Small intestine (tissue), 7 donors: ENCODE measurements at regions not wholly inside any gene's neighbourhood (a gene's known extent, or its start where the extent isn't known, plus 50 kb on each side); places are given as distances from the start of the nearest gene placed in this dataset.

Experiments used
- DNase-seq, 2 donors: peaks; one replicate each; pipeline versions ENCODE4 v3.0.0 to v3.0.0-alpha.2; 2013
- FAIRE-seq: peaks from 2 replicates; lab custom pipeline; 2012; peaks lifted over from hg19 to GRCh38; lab: Jason Lieb, UNC
- H3K27ac ChIP-seq, 3 donors: one replicate each; pipeline ENCODE4 v1.5.1; 2013; ENCODE audit warnings: low read length in 2 of 3, mild to moderate bottlenecking in 2 of 3, control low read depth in 1 of 3, inconsistent platforms in 1 of 3, low read depth in 1 of 3, moderate library complexity in 1 of 3
- H3K27me3 ChIP-seq, 3 donors: one replicate each; pipeline ENCODE4 v1.6.1; 2013; ENCODE audit warnings: low read length in 3 of 3, inconsistent platforms in 1 of 3; ENCODE audit not compliant: control insufficient read depth in 3 of 3, insufficient read depth in 3 of 3
- H3K36me3 ChIP-seq, 3 donors: one replicate each; pipeline ENCODE4 v1.6.1; 2013; ENCODE audit warnings: low read length in 3 of 3, inconsistent platforms in 1 of 3, low read depth in 1 of 3, mild to moderate bottlenecking in 1 of 3, moderate library complexity in 1 of 3; ENCODE audit not compliant: control insufficient read depth in 3 of 3, insufficient read depth in 2 of 3
- H3K4me1 ChIP-seq, 3 donors: one replicate each; pipeline ENCODE4 v1.6.1; 2013; ENCODE audit warnings: low read length in 2 of 3, inconsistent platforms in 1 of 3, low read depth in 1 of 3, mild to moderate bottlenecking in 1 of 3, moderate library complexity in 1 of 3; ENCODE audit not compliant: control insufficient read depth in 3 of 3, insufficient read depth in 2 of 3
- H3K4me3 ChIP-seq, 3 donors: one replicate each; pipeline ENCODE4 v1.5.1; 2013; ENCODE audit warnings: low read length in 3 of 3, control low read depth in 1 of 3, inconsistent platforms in 1 of 3, low read depth in 1 of 3, mild to moderate bottlenecking in 1 of 3, moderate library complexity in 1 of 3
- H3K9me3 ChIP-seq, 2 donors: one replicate each; pipeline ENCODE4 v1.6.1; 2013; ENCODE audit warnings: low read depth in 1 of 2, low read length in 1 of 2; ENCODE audit not compliant: control insufficient read depth in 2 of 2, insufficient read depth in 1 of 2
- WGBS, 3 donors: extraction: QIAGEN DNeasy Blood & Tissue Kit; methylation state at CpG; one replicate each; pipeline ENCODE4 v1.1.7; 2013; 5-methylcytosine and 5-hydroxymethylcytosine counted together
- donor health status: healthy with polysubstance abuse.
- donor health status: control.
- donor health status: control.
- donor health status: Bipolar disorder and iron deficiency.
- donor health status: healthy.

DNA sequence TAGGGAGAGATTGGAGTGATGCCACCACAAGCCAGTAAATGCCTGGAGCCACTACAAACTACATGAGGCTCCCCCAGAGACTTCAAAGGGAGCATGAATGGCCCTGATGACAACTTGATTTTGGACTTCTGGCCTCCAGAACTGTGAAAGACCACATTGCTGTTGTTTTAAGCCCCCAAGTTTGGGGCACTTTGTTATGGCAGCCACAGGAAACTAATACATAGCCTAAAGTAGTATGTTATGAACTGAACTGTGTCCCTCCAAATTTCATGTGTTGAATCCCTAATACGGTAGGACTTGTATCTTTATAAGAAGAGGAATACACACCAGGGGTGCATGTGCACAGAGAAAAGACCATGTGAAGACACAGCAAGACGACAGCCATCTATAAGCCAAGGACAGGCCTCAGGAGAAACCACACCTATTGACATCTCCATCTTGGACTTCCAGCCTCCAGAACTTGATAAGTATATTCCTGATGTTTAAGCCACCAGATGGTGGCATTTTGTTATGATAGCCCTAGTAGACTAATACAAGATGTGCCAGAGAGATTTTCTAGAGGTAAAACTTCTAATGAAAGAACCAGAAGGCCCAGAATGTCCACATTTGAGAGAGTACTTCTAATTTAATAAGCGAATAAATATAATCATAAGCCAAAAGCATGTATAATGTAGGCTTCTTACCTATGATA is 127.1 kb upstream of the BMP4 start:
- DNase-seq, result no peak
- H3K27ac ChIP-seq, result no peak overlapping the region
- no peaks in the 10 kb centered on the region for H3K4me1 ChIP-seq
- no peak for FAIRE-seq
- no peak overlapping the region for H3K4me3 ChIP-seq
- no peaks in the 10 kb centered on the region for H3K36me3 ChIP-seq
- 86 to 96% (median 89%) methylated on average over 3 of the region's 3 CpGs for WGBS, 3 donors
- H3K9me3 ChIP-seq, result no peaks in the 10 kb centered on the region
- H3K27me3 ChIP-seq, result no peaks in the 10 kb centered on the region

DNA sequence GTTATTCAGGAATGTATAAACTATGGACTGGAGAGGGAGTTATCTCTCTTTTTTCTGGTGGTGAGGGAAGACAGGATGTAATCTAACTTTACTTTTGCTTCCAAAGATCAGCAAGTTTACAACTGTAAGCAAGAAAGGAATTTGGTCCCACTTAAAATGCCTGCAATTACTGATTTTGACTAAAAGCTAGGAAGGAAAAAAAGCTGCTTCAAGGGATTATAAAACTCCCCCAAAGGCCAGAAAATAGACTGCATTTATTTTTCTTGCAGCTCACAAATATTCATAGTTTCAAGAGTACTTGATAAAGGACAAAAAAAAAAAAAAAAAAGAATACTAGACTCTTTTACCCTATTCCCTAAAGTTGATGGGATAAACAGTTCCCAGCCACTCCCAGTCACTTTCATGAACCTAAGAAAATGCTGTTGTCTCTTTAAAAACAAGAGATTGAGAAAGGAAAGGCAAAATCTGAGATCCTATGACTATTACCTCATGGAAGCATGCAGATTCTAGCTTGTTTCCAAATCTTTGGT is 128.7 kb upstream of the BMP4 start:
- Histone ChIP-seq H3K27me3 (no peaks in the 10 kb centered on the region), H3K4me1 (no peaks in the 10 kb centered on the region), H3K4me3 (no peak overlapping the region), H3K9me3 (no peaks in the 10 kb centered on the region), H3K27ac (no peak overlapping the region), H3K36me3 (no peaks in the 10 kb centered on the region)
- FAIRE-seq, result no peak
- no peak for DNase-seq

DNA sequence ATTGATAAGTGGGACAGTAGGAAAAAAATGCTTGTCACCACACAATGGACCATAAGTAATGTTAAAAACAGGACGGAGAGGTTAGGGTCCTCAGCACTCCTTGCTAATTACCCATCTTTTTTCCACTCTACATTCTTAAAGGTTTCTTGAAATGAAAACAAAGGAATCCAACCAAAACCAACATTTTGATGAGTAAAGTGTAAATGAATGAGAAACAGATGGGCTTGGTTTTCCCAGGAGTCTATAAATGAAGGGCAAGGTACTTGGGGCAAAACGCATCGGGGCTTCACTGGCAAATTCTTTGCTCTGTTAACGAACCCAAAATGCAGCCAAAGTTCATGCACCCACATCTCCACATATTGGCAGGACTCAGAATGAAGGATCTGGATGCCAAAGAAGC is 129.2 kb upstream of the BMP4 start:
- no peak overlapping the region for H3K4me3 ChIP-seq
- no peaks in the 10 kb centered on the region for H3K9me3 ChIP-seq
- H3K36me3 ChIP-seq, result no peaks in the 10 kb centered on the region
- 64 to 81% (median 75%) methylated on average over 4 of the region's 4 CpGs for WGBS, 3 donors
- no peaks in the 10 kb centered on the region for H3K27me3 ChIP-seq
- DNase-seq, result no peak
- H3K4me1 ChIP-seq, result no peaks in the 10 kb centered on the region
- no peak for FAIRE-seq
- no peak overlapping the region for H3K27ac ChIP-seq

DNA sequence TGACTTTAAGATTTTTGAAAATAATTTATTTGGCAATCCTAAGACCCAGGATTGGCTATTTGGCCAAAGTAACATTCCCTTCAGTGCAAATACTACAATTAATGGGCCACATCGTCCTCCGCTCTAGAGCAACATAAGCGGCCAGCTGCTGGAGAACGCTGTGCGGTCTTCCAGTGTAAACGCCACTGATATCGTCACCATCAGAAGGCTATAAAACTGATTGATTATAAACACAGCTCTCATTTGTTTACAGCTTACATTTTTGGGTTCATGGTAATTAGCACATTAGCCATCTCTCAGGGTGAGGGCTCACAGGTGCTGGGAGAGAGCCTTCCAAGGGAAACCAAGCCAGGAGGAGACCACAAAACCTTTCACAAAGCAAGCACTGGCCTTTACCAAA is 130.1 kb upstream of the BMP4 start:
- peak in 1 of 2 donors; percentile 42 for DNase-seq
- Histone ChIP-seq H3K27ac (no peak overlapping the region), H3K4me1 (no peaks in the 10 kb centered on the region), H3K36me3 (no peaks in the 10 kb centered on the region), H3K4me3 (no peak overlapping the region), H3K9me3 (no peaks in the 10 kb centered on the region), H3K27me3 (no peaks in the 10 kb centered on the region)
- 68 to 83% (median 81%) methylated on average over 7 of the region's 7 CpGs for WGBS, 3 donors
- no peak for FAIRE-seq

DNA sequence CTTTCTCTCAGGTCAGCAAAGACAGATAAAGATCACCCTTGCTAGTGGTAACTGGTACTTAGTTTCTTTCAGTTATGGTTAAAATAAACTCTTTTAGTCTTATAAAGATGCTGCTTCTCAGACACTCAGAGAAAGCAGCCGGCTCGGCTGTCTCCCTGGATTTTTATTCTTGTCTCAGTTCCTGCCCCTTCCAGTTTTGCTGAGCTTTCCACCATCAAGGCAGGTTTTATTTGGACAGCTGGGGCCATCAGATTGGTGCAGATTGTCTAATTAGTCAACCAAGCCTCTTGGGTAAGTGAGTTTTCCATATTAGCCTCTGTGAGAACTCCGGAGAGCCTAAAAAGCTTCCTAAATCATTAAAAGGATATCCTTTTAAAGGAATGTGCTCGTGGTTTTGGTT is 130.8 kb upstream of the BMP4 start:
- Histone ChIP-seq H3K36me3 (no peaks in the 10 kb centered on the region), H3K27me3 (no peaks in the 10 kb centered on the region), H3K4me3 (no peak overlapping the region), H3K27ac (no peak overlapping the region), H3K4me1 (no peaks in the 10 kb centered on the region), H3K9me3 (no peaks in the 10 kb centered on the region)
- WGBS, 3 donors, result 47 to 62% (median 56%) methylated on average over 4 of the region's 4 CpGs
- FAIRE-seq (no peak), DNase-seq (no peak)

DNA sequence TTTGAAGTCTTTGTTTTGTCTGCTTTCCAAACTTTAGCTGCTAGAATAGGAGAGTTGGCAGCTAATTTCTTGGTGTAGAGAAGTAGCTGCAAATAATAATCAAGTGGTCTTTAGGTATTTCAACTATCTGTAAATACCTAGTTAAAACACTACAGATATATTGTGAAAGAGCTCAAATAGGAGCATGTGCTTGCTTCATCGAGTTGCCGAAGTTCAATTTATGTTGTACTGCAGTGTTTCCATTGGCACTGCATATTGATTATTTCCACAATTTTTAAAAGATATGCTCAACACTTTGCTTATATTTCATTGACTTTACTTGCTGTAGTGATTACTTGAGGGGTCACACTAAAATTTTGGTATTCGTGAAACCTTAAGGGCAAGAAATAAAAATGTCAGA is 131.6 kb upstream of the BMP4 start:
- Histone ChIP-seq H3K4me3 (no peak overlapping the region), H3K27ac (no peak overlapping the region), H3K27me3 (no peaks in the 10 kb centered on the region), H3K9me3 (peaks cover 0 to 3% of the 10 kb centered on the region in 2 donors), H3K4me1 (no peaks in the 10 kb centered on the region), H3K36me3 (no peaks in the 10 kb centered on the region)
- FAIRE-seq, result no peak
- 91 to 93% (median 91%) methylated on average over 3 of the region's 3 CpGs for WGBS, 3 donors
- no peak for DNase-seq

DNA sequence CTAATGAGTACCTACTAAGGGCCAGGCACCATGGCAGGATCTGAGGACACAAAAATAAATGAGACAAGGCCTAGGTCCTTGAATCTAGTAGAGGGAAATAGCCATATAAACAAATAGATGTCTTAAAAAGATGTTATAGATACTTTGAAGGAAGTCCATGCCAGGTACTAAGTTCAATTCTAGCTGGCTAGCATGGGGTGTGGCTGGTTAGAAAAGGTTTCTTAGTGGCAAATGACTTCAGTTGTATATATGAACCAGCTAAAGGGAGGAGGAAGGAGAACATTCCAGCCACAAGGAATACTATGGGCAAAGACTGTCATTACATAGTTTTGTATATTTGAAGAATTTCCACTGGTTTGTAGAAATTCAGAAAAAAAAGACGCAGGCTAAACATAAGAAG is 133.6 kb upstream of the BMP4 start:
- no peak for FAIRE-seq
- H3K4me1 ChIP-seq, result no peaks in the 10 kb centered on the region
- H3K36me3 ChIP-seq, result no peaks in the 10 kb centered on the region
- 78 to 92% (median 90%) methylated on average over 1 of the region's 1 CpG for WGBS, 3 donors
- no peak overlapping the region for H3K27ac ChIP-seq
- H3K4me3 ChIP-seq, result no peak overlapping the region
- peaks cover 1 to 9% of the 10 kb centered on the region in 2 donors for H3K9me3 ChIP-seq
- H3K27me3 ChIP-seq, result no peaks in the 10 kb centered on the region
- peak in 1 of 2 donors; percentile 20 for DNase-seq

DNA sequence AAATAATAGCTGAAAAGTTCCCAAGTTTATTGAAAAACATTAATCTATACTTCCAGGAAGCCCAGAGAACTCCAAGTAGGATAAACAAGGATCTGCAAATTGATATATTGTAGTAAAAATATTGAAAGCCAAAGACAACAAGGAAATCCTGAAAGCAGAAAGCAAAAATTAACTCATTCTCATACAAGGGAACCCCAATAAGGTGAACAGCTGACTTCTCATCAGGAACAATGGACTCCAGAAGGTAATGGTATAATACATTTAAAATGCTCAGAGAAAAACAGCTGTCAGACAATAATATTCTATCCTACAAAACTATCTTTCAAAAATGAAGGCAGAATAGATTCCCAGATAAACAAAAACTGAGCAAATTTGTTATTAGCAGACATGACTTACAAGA is 138.1 kb upstream of the BMP4 start:
- DNase-seq (no peak), FAIRE-seq (no peak)
- Histone ChIP-seq H3K4me3 (no peak overlapping the region), H3K36me3 (no peaks in the 10 kb centered on the region), H3K9me3 (peaks cover 1 to 9% of the 10 kb centered on the region in 2 donors), H3K27ac (no peak overlapping the region), H3K27me3 (no peaks in the 10 kb centered on the region), H3K4me1 (no peaks in the 10 kb centered on the region)

DNA sequence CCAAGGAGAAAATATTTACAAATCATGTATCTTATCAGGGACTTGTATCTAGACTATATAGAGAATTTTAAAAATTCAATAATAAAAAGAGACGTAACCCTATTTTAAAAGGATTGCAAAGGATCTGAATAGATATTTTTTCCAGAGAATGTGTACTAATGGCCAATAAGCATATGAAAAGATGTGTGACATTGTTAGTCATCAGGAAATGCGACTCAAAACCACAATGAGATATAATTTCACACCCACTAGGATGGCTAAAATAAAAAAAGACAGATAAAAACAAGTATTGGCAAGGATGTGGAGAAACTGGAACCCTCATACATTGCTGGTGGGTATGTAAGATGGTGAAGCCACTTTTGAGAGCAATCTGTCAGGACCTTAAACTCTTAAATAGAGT is 141.9 kb upstream of the BMP4 start:
- FAIRE-seq (no peak), DNase-seq (no peak)
- no peak overlapping the region for H3K27ac ChIP-seq
- no peak overlapping the region for H3K4me3 ChIP-seq
- H3K27me3 ChIP-seq, result no peaks in the 10 kb centered on the region
- H3K9me3 ChIP-seq, result peaks cover under 1 to 4% of the 10 kb centered on the region in 2 donors
- WGBS, 3 donors, result 87 to 89% (median 89%) methylated on average over 2 of the region's 2 CpGs
- H3K4me1 ChIP-seq, result no peaks in the 10 kb centered on the region
- H3K36me3 ChIP-seq, result no peaks in the 10 kb centered on the region
